Sigmoid colon (tissue), 6 donors: ENCODE measurements at regions not wholly inside any gene's neighbourhood (a gene's known extent, or its start where the extent isn't known, plus 50 kb on each side); places are given as distances from the start of the nearest gene placed in this dataset.
"Not testable (repeated sequence)": the region's sequence is repeated elsewhere in the genome, so short reads cannot be mapped to it uniquely, and the experiment has no call there.

Source experiments
- DNase-seq: peaks from one replicate; pipeline ENCODE4 v3.0.0-alpha.2; 2019
- H3K27ac ChIP-seq, 4 donors: fragments of 200-600 bp; sonication (generic); one replicate each; pipeline ENCODE4 v1.5.1; 2016 to 2019; ENCODE audit warnings: mild to moderate bottlenecking in 1 of 4
- H3K27me3 ChIP-seq, 3 donors: fragments of 200-600 bp; sonication (generic); one replicate each; pipeline ENCODE4 v1.5.1; 2019; ENCODE audit warnings: mild to moderate bottlenecking in 1 of 3
- H3K36me3 ChIP-seq, 4 donors: fragments of 200-600 bp; sonication (generic); one replicate each; pipeline ENCODE4 v1.5.1; 2016 to 2019
- H3K4me1 ChIP-seq, 4 donors: fragments of 200-600 bp; sonication (generic); one replicate each; pipeline ENCODE4 v1.5.1; 2017 to 2019
- H3K4me3 ChIP-seq, 4 donors: fragments of 200-600 bp; sonication (generic); one replicate each; pipeline ENCODE4 v1.5.1; 2017 to 2019; ENCODE audit warnings: mild to moderate bottlenecking in 2 of 4, moderate library complexity in 1 of 4
- H3K9me3 ChIP-seq, 4 donors: fragments of 200-600 bp in 3 of 4; sonication (generic) in 3 of 4; one replicate each; pipeline versions ENCODE4 v1.5.1 to v1.6.1; 2013 to 2019
- WGBS, 2 donors: extraction: QIAGEN DNeasy Blood & Tissue Kit; methylation state at CpG; one replicate each; pipeline ENCODE4 v1.1.7; 2013; 5-methylcytosine and 5-hydroxymethylcytosine counted together
- intact Hi-C: fragments of 100-400 bp; cut with DNase I; formaldehyde crosslinking; loops from one replicate; pipeline ENCODE4 v1.15.1; 2023
- donor health status: healthy with polysubstance abuse.
- donor health status: healthy.

GRCh38 chr22:12162586-12162985, 3365.4 kb upstream of the OR11H1 start:
- DNase-seq, intact Hi-C loops, H3K27me3 ChIP-seq, H3K4me1 ChIP-seq, H3K36me3 ChIP-seq, H3K9me3 ChIP-seq, H3K27ac ChIP-seq, H3K4me3 ChIP-seq: not testable (repeated sequence)
- 85 to 92% methylated on average over 12 to 14 of the region's 19 CpGs for WGBS, 2 donors

- DNase-seq, H3K36me3 ChIP-seq, intact Hi-C loops, H3K4me3 ChIP-seq, H3K27me3 ChIP-seq, H3K27ac ChIP-seq, H3K4me1 ChIP-seq, H3K9me3 ChIP-seq: not testable (repeated sequence)
- 66 to 75% methylated on average over 7 of the region's 14 CpGs for WGBS, 2 donors
Measured at GRCh38 chr22:12166525-12166924, 3361.5 kb upstream of the OR11H1 start.

- H3K4me1 ChIP-seq, H3K27me3 ChIP-seq, H3K36me3 ChIP-seq, DNase-seq, H3K27ac ChIP-seq, H3K4me3 ChIP-seq, H3K9me3 ChIP-seq, intact Hi-C loops: not testable (repeated sequence)
- WGBS, 2 donors = 80 to 84% methylated on average over 13 of the region's 13 CpGs
Measured at GRCh38 chr22:12168044-12168443, 3359.9 kb upstream of the OR11H1 start.

GRCh38 chr22:12192117-12192516, 3335.9 kb upstream of the OR11H1 start:
- H3K9me3 ChIP-seq, intact Hi-C loops, DNase-seq, H3K36me3 ChIP-seq, H3K4me3 ChIP-seq, H3K27me3 ChIP-seq, H3K27ac ChIP-seq, H3K4me1 ChIP-seq: not testable (repeated sequence)
- WGBS, 2 donors = 62 to 63% methylated on average over 6 of the region's 6 CpGs

GRCh38 chr22:12194650-12195049, 3333.3 kb upstream of the OR11H1 start:
- intact Hi-C loops, H3K9me3 ChIP-seq, H3K27ac ChIP-seq, H3K27me3 ChIP-seq, DNase-seq, H3K4me1 ChIP-seq, H3K36me3 ChIP-seq, H3K4me3 ChIP-seq: not testable (repeated sequence)
- WGBS, 2 donors = 56 to 60% methylated on average over 5 of the region's 5 CpGs

- 66 to 73% methylated on average over 5 of the region's 5 CpGs for WGBS, 2 donors
- H3K4me1 ChIP-seq = not testable (repeated sequence)
Measured at GRCh38 chr22:12202067-12202466, 3325.9 kb upstream of the OR11H1 start.

GRCh38 chr22:12206687-12207086, 3321.3 kb upstream of the OR11H1 start:
- H3K9me3 ChIP-seq, DNase-seq, H3K36me3 ChIP-seq, intact Hi-C loops, H3K4me1 ChIP-seq, H3K4me3 ChIP-seq, H3K27me3 ChIP-seq, H3K27ac ChIP-seq: not testable (repeated sequence)
- 47 to 62% methylated on average over 1 of the region's 1 CpG for WGBS, 2 donors

More at GRCh38 chr22:12202067-12202466, 3325.9 kb upstream of the OR11H1 start:
- H3K36me3 ChIP-seq, H3K4me3 ChIP-seq, H3K9me3 ChIP-seq, H3K27me3 ChIP-seq, intact Hi-C loops, H3K27ac ChIP-seq: not testable (repeated sequence)
- DNase-seq = peak; percentile 50
